Activated CD8-positive, alpha-beta memory T cell treated with anti-CD3 and anti-CD28 coated beads, Interleukin-2, amount 50 U/mL, for 1 hour (primary cell): ENCODE measurements at regions not wholly inside any gene's neighbourhood (a gene's known extent, or its start where the extent isn't known, plus 50 kb on each side); places are given as distances from the start of the nearest gene placed in this dataset.

Experiments used
- DNase-seq: peaks from one replicate; pipeline ENCODE4 v3.0.0-alpha.2; 2020; ENCODE audit errors: extremely low read depth

GRCh38 chr3:5069627-5070026, 52.5 kb upstream of the ARL8B start:
- DNase-seq: no peak

GRCh38 chr3:5071061-5071460, 51.0 kb upstream of the ARL8B start:
- no peak for DNase-seq

GRCh38 chr3:5072100-5072816, 49.8 kb upstream of the ARL8B start:
- DNase-seq: no peak
